Right atrium auricular region (tissue), 2 donors: ENCODE measurements at regions not wholly inside any gene's neighbourhood (a gene's known extent, or its start where the extent isn't known, plus 50 kb on each side); places are given as distances from the start of the nearest gene placed in this dataset.
"Not testable (repeated sequence)": the region's sequence is repeated elsewhere in the genome, so short reads cannot be mapped to it uniquely, and the experiment has no call there.

Experiments used
- DNase-seq: peaks from one replicate; pipeline ENCODE4 v3.0.0-alpha.2; 2019; ENCODE audit warnings: low spot score
- H3K27ac ChIP-seq, 2 donors: fragments of 200-600 bp; sonication (generic); 1 replicate in 1 of 2; 2 replicates in 1 of 2; pipeline ENCODE4 v1.5.1; 2016 to 2019
- H3K27me3 ChIP-seq, 2 donors: fragments of 200-600 bp; sonication (generic); one replicate each; pipeline versions ENCODE4 v1.5.1 to v1.6.0; 2017 to 2019
- H3K36me3 ChIP-seq: fragments of 200-600 bp; sonication (generic); one replicate; pipeline ENCODE4 v1.5.1; 2016
- H3K4me1 ChIP-seq, 2 donors: fragments of 200-600 bp; sonication (generic); one replicate each; pipeline versions ENCODE4 v1.5.1 to v1.6.0; 2017 to 2019
- H3K4me3 ChIP-seq, 2 donors: fragments of 200-600 bp; sonication (generic); 1 replicate in 1 of 2; 2 replicates in 1 of 2; pipeline ENCODE4 v1.5.1; 2017 to 2019; ENCODE audit warnings: mild to moderate bottlenecking in 1 of 2, moderate library complexity in 1 of 2
- H3K9me3 ChIP-seq, 2 donors: fragments of 200-600 bp; sonication (generic); one replicate each; pipeline ENCODE4 v1.5.1; 2019
- CTCF ChIP-seq, 2 donors: fragments of 200-600 bp; sonication (generic); IDR thresholded peaks; one replicate each; pipeline ENCODE4 v1.5.1; 2019; ENCODE audit warnings: antibody characterized with exemption in 2 of 2

GRCh38 chr4:29320947-29321620, 1399.1 kb upstream of the PCDH7 start:
- no peak for TF ChIP-seq CTCF (IDR thresholded peaks at IDR 0.05)
- Histone ChIP-seq H3K9me3 (no peaks in the 10 kb centered on the region), H3K4me3 (no peak overlapping the region), H3K4me1 (no peaks in the 10 kb centered on the region), H3K36me3 (no peaks in the 10 kb centered on the region), H3K27me3 (no peaks in the 10 kb centered on the region), H3K27ac (no peak overlapping the region)
- no peak for DNase-seq

GRCh38 chr4:29326004-29326403, 1394.2 kb upstream of the PCDH7 start:
- H3K27ac ChIP-seq: no peak overlapping the region
- H3K4me3 ChIP-seq: no peak overlapping the region
- no peak for TF ChIP-seq CTCF (IDR thresholded peaks at IDR 0.05)
- no peaks in the 10 kb centered on the region for H3K36me3 ChIP-seq
- H3K4me1 ChIP-seq: no peaks in the 10 kb centered on the region
- no peaks in the 10 kb centered on the region for H3K27me3 ChIP-seq
- DNase-seq: no peak
- no peaks in the 10 kb centered on the region for H3K9me3 ChIP-seq

GRCh38 chr4:29326816-29327215, 1393.4 kb upstream of the PCDH7 start:
- Histone ChIP-seq H3K9me3 (no peaks in the 10 kb centered on the region), H3K36me3 (no peaks in the 10 kb centered on the region), H3K4me3 (no peak overlapping the region), H3K27ac (no peak overlapping the region), H3K4me1 (no peaks in the 10 kb centered on the region), H3K27me3 (no peaks in the 10 kb centered on the region)
- DNase-seq: no peak
- no peak for TF ChIP-seq CTCF (IDR thresholded peaks at IDR 0.05)

- H3K27ac ChIP-seq: no peak overlapping the region
- no peak for DNase-seq
- no peak for TF ChIP-seq CTCF (IDR thresholded peaks at IDR 0.05)
Observed at GRCh38 chr4:29336861-29337260, 1383.3 kb upstream of the PCDH7 start.

GRCh38 chr4:29372971-29373370, 1347.2 kb upstream of the PCDH7 start:
- Histone ChIP-seq H3K36me3 (no peaks in the 10 kb centered on the region), H3K27me3 (no peaks in the 10 kb centered on the region), H3K9me3 (no peaks in the 10 kb centered on the region), H3K4me3 (no peak overlapping the region), H3K27ac (no peak overlapping the region), H3K4me1 (no peaks in the 10 kb centered on the region)
- no peak for TF ChIP-seq CTCF (IDR thresholded peaks at IDR 0.05)
- DNase-seq: no peak

More at GRCh38 chr4:29336861-29337260, 1383.3 kb upstream of the PCDH7 start:
- H3K27me3 ChIP-seq: no peaks in the 10 kb centered on the region
- H3K4me1 ChIP-seq: no peaks in the 10 kb centered on the region
- no peaks in the 10 kb centered on the region for H3K36me3 ChIP-seq
- H3K9me3 ChIP-seq: no peaks in the 10 kb centered on the region
- no peak overlapping the region for H3K4me3 ChIP-seq

GRCh38 chr4:29375716-29376115, 1344.5 kb upstream of the PCDH7 start:
- Histone ChIP-seq H3K36me3 (no peaks in the 10 kb centered on the region), H3K9me3 (no peaks in the 10 kb centered on the region), H3K27ac (no peak overlapping the region), H3K4me1 (no peaks in the 10 kb centered on the region), H3K27me3 (no peaks in the 10 kb centered on the region), H3K4me3 (no peak overlapping the region)
- no peak for DNase-seq
- TF ChIP-seq CTCF (IDR thresholded peaks at IDR 0.05): no peak

GRCh38 chr4:29378237-29378636, 1341.9 kb upstream of the PCDH7 start:
- H3K27ac ChIP-seq, H3K9me3 ChIP-seq, H3K36me3 ChIP-seq, H3K4me1 ChIP-seq, DNase-seq, H3K27me3 ChIP-seq, H3K4me3 ChIP-seq: not testable (repeated sequence)
